HG03558 (cell line): ENCODE measurements at regions not wholly inside any gene's neighbourhood (a gene's known extent, or its start where the extent isn't known, plus 50 kb on each side); places are given as distances from the start of the nearest gene placed in this dataset.

Experiments used
- ATAC-seq: cut with Tn5 transposase; IDR thresholded peaks from one replicate; pipeline ENCODE4 v1.9.1; 2021; ENCODE audit warnings: moderate number of reproducible peaks; ENCODE audit not compliant: unreplicated experiment; ENCODE audit errors: extremely low read depth

- ATAC-seq: no peak
Observed at GRCh38 chr2:57536535-57537231, 509.9 kb upstream of the VRK2 start.

- ATAC-seq: no peak
Observed at GRCh38 chr2:57539761-57540160, 506.8 kb upstream of the VRK2 start.

- ATAC-seq: no peak
Observed at GRCh38 chr2:57542081-57542480, 504.5 kb upstream of the VRK2 start.

- ATAC-seq: no peak
Observed at GRCh38 chr2:57543211-57543610, 503.4 kb upstream of the VRK2 start.

- no peak for ATAC-seq
Observed at GRCh38 chr2:57544624-57545023, 502.0 kb upstream of the VRK2 start.

GRCh38 chr2:57546478-57546877 is 500.1 kb upstream of the VRK2 start:
- ATAC-seq: no peak

GRCh38 chr2:57549642-57550102 is 496.9 kb upstream of the VRK2 start:
- peak; percentile 41 for ATAC-seq

GRCh38 chr2:57550912-57551311 is 495.7 kb upstream of the VRK2 start:
- no peak for ATAC-seq

GRCh38 chr2:57552885-57553284 is 493.7 kb upstream of the VRK2 start:
- ATAC-seq: no peak

- ATAC-seq: no peak
Observed at GRCh38 chr2:57554348-57554747, 492.3 kb upstream of the VRK2 start.

GRCh38 chr2:57558312-57558711 is 488.3 kb upstream of the VRK2 start:
- no peak for ATAC-seq

- ATAC-seq: no peak
Observed at GRCh38 chr2:57562495-57562894, 484.1 kb upstream of the VRK2 start.

GRCh38 chr2:57563015-57563414 is 483.6 kb upstream of the VRK2 start:
- ATAC-seq: no peak

- ATAC-seq: no peak
Observed at GRCh38 chr2:57567245-57567644, 479.4 kb upstream of the VRK2 start.

- no peak for ATAC-seq
Observed at GRCh38 chr2:57569396-57569795, 477.2 kb upstream of the VRK2 start.

GRCh38 chr2:57570961-57571360 is 475.6 kb upstream of the VRK2 start:
- ATAC-seq: no peak

GRCh38 chr2:57575700-57576268 is 470.8 kb upstream of the VRK2 start:
- ATAC-seq: no peak

- ATAC-seq: no peak
Observed at GRCh38 chr2:57576983-57577382, 469.6 kb upstream of the VRK2 start.

GRCh38 chr2:57597940-57598339 is 448.7 kb upstream of the VRK2 start:
- ATAC-seq: no peak

GRCh38 chr2:57598551-57598950 is 448.1 kb upstream of the VRK2 start:
- no peak for ATAC-seq

GRCh38 chr2:57602733-57603132 is 443.9 kb upstream of the VRK2 start:
- ATAC-seq: no peak

- ATAC-seq: no peak
Observed at GRCh38 chr2:57614988-57615387, 431.6 kb upstream of the VRK2 start.
